Activated CD4-positive, alpha-beta T cell treated with anti-CD3 and anti-CD28 coated beads, Interleukin-2, amount 10 ng/mL, durations not matched to agents 7 days and 5 days (primary cell): ENCODE measurements at regions not wholly inside any gene's neighbourhood (a gene's known extent, or its start where the extent isn't known, plus 50 kb on each side); places are given as distances from the start of the nearest gene placed in this dataset.

ENCODE experiments used
- CTCF ChIA-PET: fragments of 350-600 bp; sonication (Branson Sonifier 250); formaldehyde crosslinking; loops from one replicate; lab custom pipeline; 2021; ENCODE audit warnings: antibody characterized with exemption; lab: Charles Lee
- POLR2A ChIA-PET: fragments of 350-600 bp; sonication (Branson Sonifier 250); formaldehyde crosslinking; loops from one replicate; lab custom pipeline; 2021; ENCODE audit warnings: antibody characterized with exemption; lab: Charles Lee
- DNase-seq: peaks from one replicate; pipeline ENCODE4 v3.0.0-alpha.2; 2020
- H3K27ac Mint-ChIP-seq: one replicate; pipeline ENCODE4 v1.8.0; 2021; ENCODE audit warnings: mild to moderate bottlenecking, moderate library complexity, mixed read lengths
- H3K27me3 Mint-ChIP-seq: one replicate; pipeline ENCODE4 v1.8.0; 2021; ENCODE audit warnings: mixed read lengths
- H3K36me3 Mint-ChIP-seq: one replicate; pipeline ENCODE4 v1.8.0; 2021; ENCODE audit warnings: low read depth, mixed read lengths
- H3K4me1 Mint-ChIP-seq: one replicate; pipeline ENCODE4 v1.8.0; 2021; ENCODE audit warnings: mixed read lengths
- H3K4me3 Mint-ChIP-seq: one replicate; pipeline ENCODE4 v1.8.0; 2021; ENCODE audit warnings: mild to moderate bottlenecking, moderate library complexity, mixed read lengths
- H3K9me3 Mint-ChIP-seq: one replicate; pipeline ENCODE4 v1.8.0; 2021; ENCODE audit warnings: mixed read lengths

DNA sequence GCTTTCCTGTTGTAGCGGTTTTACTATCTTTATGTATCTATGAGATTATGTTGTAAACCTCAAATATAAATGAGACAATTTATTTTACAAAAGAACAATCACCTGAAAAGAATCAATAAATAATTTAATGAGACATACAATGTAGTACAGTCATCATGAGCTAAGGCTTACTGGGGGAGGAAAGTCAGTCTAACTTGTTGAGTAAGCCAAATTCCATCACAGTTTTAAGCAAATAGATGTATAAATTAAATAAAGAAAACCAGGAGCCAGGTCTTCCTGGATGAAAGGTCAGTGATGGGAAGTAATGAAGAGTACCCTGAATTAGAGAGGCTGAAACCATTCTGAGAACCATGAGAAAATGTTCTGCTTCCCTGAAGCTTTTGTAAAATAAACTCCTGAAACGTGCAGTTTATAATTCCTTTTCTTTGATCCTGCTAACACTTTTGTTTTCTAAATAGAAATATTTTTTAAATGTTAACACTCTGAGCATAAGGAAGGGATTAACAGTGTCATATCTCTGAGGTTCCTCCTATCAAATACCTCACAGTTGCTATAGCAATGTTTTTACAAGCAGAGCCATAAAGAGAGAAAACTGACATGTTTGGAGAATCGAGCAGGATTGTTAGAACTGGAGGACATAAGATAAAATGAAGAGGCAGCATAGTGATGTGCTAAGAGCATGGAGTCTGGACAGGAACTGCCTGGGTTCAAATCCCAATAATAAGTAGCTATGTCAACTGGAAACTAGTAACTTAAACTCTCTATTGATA lies 444.9 kb upstream of the FOXG1 start:
- no peaks in the 10 kb centered on the region for H3K4me1 Mint-ChIP-seq
- no peaks in the 10 kb centered on the region for H3K36me3 Mint-ChIP-seq
- peaks cover 2% of the 10 kb centered on the region for H3K9me3 Mint-ChIP-seq
- H3K27me3 Mint-ChIP-seq: no peaks in the 10 kb centered on the region
- CTCF ChIA-PET: no interaction called here
- H3K4me3 Mint-ChIP-seq: no peak overlapping the region
- no peak overlapping the region for H3K27ac Mint-ChIP-seq
- DNase-seq: no peak
- POLR2A ChIA-PET: no interaction called here

DNA sequence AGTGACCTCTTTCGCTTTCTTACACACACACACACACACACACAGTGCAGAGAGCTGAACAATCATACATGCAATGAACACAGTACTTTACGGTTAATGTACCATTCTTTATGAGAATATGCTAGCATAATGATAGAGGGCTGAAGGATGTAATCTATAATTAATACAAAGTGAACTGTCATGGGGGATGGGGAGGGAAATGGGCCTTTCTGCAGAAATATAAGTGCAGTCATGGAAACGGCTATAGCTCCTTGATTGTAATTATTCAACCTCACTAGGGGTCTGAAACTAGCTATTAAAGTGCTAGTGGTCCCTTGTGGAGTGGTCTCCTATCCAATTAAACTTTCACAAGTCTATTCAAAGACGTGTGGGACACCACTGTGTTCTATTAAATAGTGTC lies 443.2 kb upstream of the FOXG1 start:
- no peak for DNase-seq
- Mint-ChIP-seq H3K4me1 (no peaks in the 10 kb centered on the region), H3K4me3 (no peak overlapping the region), H3K9me3 (peaks cover 6% of the 10 kb centered on the region), H3K36me3 (no peaks in the 10 kb centered on the region), H3K27ac (no peak overlapping the region), H3K27me3 (no peaks in the 10 kb centered on the region)
- POLR2A ChIA-PET: no interaction called here
- CTCF ChIA-PET: no interaction called here

DNA sequence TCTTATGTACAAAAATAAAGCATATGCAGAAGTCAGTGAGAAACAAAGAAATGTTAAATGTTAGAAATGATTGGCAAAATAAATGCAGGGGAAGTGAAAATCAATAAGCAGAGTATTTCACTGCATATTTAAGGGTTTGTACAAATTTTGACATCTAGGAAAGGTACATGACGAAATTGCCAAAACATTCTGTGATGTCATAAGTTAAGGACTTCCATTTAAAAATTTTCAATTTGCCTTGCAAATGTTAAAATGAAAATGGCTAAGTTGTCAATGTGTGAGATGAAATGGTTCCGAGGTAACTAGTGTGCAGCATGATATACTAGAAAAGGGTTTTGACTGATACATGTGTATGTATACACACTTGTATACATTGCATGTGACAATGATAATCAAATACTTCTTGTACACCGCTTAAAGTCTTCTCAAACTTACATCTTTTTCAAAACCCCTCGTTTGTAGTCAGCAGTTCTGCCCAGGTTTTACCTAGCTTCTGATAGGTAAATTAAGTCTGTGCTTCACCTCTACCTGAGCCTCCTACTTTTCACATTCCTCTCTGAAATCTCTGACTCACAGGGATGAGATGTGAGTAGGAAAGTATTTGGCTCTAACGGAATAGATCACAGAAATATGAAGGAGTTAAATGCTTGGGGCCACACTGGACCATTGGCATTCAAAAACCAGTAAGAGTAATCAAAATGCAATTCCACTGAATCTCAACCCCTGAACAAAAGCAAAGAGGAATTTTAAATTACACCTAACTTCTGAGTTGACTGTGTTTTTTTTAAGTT lies 442.4 kb upstream of the FOXG1 start:
- ChIA-PET POLR2A (no interaction called here), CTCF (no interaction called here)
- no peak for DNase-seq
- Mint-ChIP-seq H3K4me3 (no peak overlapping the region), H3K9me3 (peaks cover 6% of the 10 kb centered on the region), H3K36me3 (no peaks in the 10 kb centered on the region), H3K27me3 (no peaks in the 10 kb centered on the region), H3K27ac (no peak overlapping the region), H3K4me1 (no peaks in the 10 kb centered on the region)

DNA sequence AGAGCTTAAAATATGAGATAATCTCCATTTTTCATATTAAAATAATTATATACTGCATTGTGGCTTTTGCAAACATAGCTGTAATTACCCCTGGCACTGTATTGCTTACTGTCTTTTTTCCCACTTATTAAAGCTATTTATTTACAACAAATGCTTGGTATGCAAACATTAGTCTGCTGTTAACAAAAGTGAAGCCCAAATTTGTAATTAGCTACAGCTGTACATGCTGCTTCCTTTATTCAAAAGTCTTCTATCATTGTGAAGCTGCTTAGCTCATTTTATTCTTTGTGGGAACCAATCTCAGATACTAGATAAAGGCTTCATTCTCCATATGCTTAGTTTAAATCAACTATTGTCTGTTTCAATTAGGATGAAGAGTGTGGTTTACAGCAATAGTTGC lies 425.8 kb upstream of the FOXG1 start:
- Mint-ChIP-seq H3K9me3 (peaks cover 10% of the 10 kb centered on the region), H3K27ac (no peak overlapping the region), H3K36me3 (no peaks in the 10 kb centered on the region), H3K4me3 (no peak overlapping the region), H3K27me3 (no peaks in the 10 kb centered on the region), H3K4me1 (no peaks in the 10 kb centered on the region)
- DNase-seq: no peak
- CTCF ChIA-PET: no interaction called here
- POLR2A ChIA-PET: no interaction called here

DNA sequence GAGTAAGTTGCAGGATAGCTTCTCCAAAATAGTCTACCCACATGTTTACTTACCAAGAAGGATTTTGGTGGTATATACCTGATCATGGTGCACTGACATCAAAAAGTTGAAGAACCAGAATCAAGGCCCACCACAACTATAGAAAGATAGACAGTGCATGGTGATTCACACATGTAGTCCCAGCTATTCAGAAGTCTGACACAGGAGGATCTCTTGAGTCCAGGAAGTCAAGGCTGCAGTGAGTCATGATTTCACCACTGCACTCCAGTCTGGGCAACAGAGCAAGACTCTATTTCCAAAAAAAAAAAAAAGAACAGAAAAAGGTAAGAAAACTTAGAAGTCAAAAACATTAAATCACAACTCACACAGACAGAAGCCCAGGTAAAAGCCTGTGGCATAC lies 422.2 kb upstream of the FOXG1 start:
- H3K36me3 Mint-ChIP-seq: no peaks in the 10 kb centered on the region
- no peak for DNase-seq
- H3K27ac Mint-ChIP-seq: no peak overlapping the region
- POLR2A ChIA-PET: no interaction called here
- peaks cover 23% of the 10 kb centered on the region for H3K9me3 Mint-ChIP-seq
- H3K27me3 Mint-ChIP-seq: no peaks in the 10 kb centered on the region
- H3K4me1 Mint-ChIP-seq: no peaks in the 10 kb centered on the region
- no peak overlapping the region for H3K4me3 Mint-ChIP-seq
- CTCF ChIA-PET: no interaction called here

DNA sequence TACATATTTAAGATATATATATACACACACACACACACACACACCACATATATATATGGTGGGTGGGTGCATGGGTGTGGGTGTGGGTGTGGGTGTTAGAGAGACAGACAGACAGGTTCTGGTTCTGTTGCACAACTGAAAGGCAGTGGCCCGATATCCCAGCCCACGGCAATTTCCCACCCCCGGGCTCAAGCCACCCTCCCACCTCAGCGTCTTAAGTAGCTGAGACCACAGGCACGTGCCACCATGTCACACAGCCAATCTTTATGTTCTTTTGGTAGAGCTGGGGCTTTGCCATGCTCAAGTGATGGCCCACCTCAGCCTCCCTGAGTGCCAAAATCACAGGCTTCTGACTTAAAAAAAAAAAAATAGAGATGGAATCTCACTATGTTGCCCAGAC lies 417.8 kb upstream of the FOXG1 start:
- H3K27ac Mint-ChIP-seq: no peak overlapping the region
- no peak overlapping the region for H3K4me3 Mint-ChIP-seq
- DNase-seq: no peak
- ChIA-PET POLR2A (no interaction called here), CTCF (no interaction called here)
- no peaks in the 10 kb centered on the region for H3K4me1 Mint-ChIP-seq
- H3K9me3 Mint-ChIP-seq: peaks cover 35% of the 10 kb centered on the region
- no peaks in the 10 kb centered on the region for H3K27me3 Mint-ChIP-seq
- H3K36me3 Mint-ChIP-seq: no peaks in the 10 kb centered on the region

DNA sequence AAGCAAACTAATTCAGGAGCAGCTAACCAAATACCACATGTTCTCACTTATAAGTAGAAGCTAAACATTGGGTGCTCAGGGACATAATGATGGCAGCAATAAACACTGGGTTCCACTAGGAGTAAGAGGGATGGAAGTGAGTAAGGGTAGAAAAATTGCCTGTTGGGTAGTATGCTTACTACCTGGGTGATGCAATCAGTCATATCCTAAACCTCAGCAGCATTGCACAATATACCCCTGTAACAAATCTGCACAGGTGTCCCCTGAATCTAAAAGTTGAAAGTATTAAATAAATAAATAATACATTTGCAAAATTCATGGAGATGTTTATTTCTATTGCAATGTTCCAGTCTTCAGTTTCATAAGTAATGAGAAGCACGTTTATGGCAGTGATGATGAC lies 409.8 kb upstream of the FOXG1 start:
- no peak for DNase-seq
- ChIA-PET POLR2A (no interaction called here), CTCF (no interaction called here)
- no peaks in the 10 kb centered on the region for H3K4me1 Mint-ChIP-seq
- no peaks in the 10 kb centered on the region for H3K27me3 Mint-ChIP-seq
- H3K36me3 Mint-ChIP-seq: no peaks in the 10 kb centered on the region
- H3K4me3 Mint-ChIP-seq: no peak overlapping the region
- H3K27ac Mint-ChIP-seq: no peak overlapping the region
- peaks cover 19% of the 10 kb centered on the region for H3K9me3 Mint-ChIP-seq

DNA sequence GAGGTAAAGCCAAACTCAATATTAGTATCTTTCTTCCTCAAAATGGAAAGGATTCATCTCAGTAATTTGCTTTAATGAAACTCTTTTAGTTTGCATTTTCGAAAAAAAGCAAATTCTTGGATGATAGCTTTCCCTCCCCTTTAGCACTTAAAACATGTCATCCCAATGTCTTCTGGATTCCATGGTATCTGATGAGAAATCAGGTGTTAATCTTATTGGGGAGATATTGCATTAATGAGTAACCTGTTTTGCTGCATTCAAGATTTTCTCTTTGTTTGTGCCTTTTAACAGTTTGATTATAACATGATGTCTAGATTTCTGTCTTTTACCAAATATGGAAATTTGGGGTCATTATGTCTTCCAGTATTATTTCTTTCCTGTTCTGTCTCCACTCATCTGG lies 405.1 kb upstream of the FOXG1 start:
- H3K4me3 Mint-ChIP-seq: no peak overlapping the region
- no peak overlapping the region for H3K27ac Mint-ChIP-seq
- H3K27me3 Mint-ChIP-seq: no peaks in the 10 kb centered on the region
- no peaks in the 10 kb centered on the region for H3K36me3 Mint-ChIP-seq
- H3K9me3 Mint-ChIP-seq: peaks cover 20% of the 10 kb centered on the region
- CTCF ChIA-PET: no interaction called here
- no peaks in the 10 kb centered on the region for H3K4me1 Mint-ChIP-seq
- POLR2A ChIA-PET: no interaction called here
- no peak for DNase-seq

DNA sequence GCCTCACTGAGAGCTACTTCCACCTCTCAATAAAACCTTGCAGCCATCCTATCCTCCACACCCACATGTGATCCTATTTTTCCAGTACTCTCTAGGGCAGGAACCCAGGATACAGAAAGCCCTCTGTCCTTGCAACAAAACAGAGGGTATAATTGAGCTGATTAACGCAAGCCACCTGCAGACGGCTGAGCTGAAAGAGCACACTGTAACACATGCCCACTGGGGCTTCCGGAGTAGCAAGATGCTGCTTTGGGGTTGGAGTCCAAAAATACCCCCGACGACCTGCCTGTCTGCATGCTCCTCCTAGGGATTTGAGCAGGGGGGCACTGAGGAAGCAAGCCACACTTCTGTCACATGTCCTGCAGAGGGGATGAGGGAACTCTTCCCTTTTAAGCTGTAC lies 401.1 kb upstream of the FOXG1 start:
- ChIA-PET POLR2A (no interaction called here), CTCF (no interaction called here)
- no peaks in the 10 kb centered on the region for H3K4me1 Mint-ChIP-seq
- H3K27me3 Mint-ChIP-seq: no peaks in the 10 kb centered on the region
- no peaks in the 10 kb centered on the region for H3K36me3 Mint-ChIP-seq
- H3K4me3 Mint-ChIP-seq: no peak overlapping the region
- peaks cover 16% of the 10 kb centered on the region for H3K9me3 Mint-ChIP-seq
- H3K27ac Mint-ChIP-seq: no peak overlapping the region
- DNase-seq: no peak

DNA sequence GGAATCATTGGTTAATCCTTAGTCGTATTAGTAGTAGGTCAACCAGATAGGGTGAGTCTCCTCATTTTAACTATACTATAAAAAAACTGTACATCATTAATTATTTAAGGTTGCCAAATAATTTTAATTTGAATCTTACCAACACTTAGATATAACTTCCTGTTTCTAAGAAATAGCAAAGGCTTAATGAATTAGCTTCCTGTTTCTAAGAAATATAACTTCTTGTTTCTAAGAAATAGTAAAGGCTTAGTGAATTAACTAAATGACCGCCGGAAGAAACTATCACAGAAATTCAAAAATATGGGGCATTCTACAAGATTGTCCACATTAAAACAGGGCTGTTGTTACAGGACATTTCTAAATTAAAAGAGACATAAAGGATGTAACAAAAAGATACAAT lies 392.9 kb upstream of the FOXG1 start:
- ChIA-PET CTCF (no interaction called here), POLR2A (no interaction called here)
- Mint-ChIP-seq H3K27me3 (no peaks in the 10 kb centered on the region), H3K4me3 (no peak overlapping the region), H3K9me3 (peaks cover 8% of the 10 kb centered on the region), H3K36me3 (no peaks in the 10 kb centered on the region), H3K27ac (no peak overlapping the region), H3K4me1 (no peaks in the 10 kb centered on the region)
- DNase-seq: no peak

DNA sequence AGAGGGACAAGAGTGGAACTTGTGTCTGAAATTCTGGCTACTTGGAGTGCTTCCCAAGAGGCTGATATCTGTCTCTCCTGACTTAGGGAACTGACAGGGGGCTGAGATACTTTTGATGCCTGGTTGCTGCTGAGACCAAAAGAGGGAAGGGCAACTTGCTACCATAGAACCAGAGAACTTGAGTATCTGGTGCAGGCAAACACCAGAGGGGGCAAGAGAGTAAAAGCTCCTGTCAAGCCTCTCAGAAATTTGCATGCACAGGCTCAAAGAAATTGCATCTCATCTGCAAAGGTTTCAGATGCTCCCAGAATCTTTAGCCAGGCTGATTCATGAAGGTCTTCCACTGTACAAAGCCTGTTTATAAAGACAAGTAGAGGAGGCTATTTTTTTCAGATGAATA lies 391.3 kb upstream of the FOXG1 start:
- POLR2A ChIA-PET: no interaction called here
- CTCF ChIA-PET: no interaction called here
- H3K4me3 Mint-ChIP-seq: no peak overlapping the region
- H3K36me3 Mint-ChIP-seq: no peaks in the 10 kb centered on the region
- DNase-seq: no peak
- peaks cover 10% of the 10 kb centered on the region for H3K9me3 Mint-ChIP-seq
- no peaks in the 10 kb centered on the region for H3K27me3 Mint-ChIP-seq
- H3K4me1 Mint-ChIP-seq: no peaks in the 10 kb centered on the region
- no peak overlapping the region for H3K27ac Mint-ChIP-seq

DNA sequence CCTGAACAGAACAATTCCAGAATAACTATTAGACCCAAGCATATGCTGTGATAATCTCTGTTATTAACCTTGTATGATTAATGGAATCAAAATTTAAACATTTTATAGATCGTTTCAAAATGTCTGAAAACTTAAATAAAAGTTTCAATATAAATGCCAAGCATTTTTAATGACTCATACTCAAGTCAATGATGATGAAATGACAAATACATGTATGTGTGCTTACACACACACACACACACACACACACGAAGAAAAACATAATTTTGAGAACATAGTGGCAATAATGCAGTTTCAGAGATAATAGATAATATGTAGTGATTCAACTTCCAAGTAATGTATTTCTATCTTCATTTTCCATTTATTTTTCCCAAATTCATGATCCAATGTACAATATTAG lies 384.9 kb upstream of the FOXG1 start:
- ChIA-PET CTCF (no interaction called here), POLR2A (no interaction called here)
- Mint-ChIP-seq H3K27me3 (no peaks in the 10 kb centered on the region), H3K4me1 (no peaks in the 10 kb centered on the region), H3K9me3 (peaks cover 5% of the 10 kb centered on the region), H3K4me3 (no peak overlapping the region), H3K27ac (no peak overlapping the region), H3K36me3 (no peaks in the 10 kb centered on the region)
- DNase-seq: no peak

DNA sequence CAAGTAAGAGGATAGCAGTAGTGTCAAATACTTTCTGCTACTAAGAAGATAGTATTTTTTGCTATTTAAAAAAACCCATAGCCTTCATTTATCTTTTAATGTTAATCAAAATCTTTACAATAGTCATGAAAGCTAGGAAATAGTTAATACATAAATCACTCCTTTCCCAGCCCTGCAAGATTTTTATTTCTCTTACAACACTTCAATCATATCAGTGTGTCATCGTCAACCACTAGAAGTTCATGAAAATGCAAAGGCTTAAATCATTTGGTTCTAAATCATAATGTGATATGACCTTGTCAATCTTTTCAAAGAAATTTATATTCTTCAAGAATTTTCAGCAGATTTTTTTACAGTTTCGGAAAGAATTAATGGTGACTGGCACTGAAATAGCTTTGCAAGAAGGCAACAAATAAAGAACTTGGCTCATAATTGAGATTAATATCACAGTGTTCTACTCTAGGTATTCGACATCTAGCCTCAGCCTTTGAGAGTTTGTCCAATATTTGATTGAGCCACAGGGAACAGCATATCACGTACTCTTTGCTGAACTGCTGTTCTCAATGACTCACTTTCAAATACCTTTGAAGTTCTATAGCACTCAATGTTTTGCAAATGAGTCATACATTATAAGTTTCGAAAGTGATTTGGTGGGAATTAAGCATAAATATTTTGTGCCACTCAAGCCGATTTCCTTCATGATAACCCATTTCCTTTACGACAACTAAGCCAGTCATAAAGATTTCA lies 384.0 kb upstream of the FOXG1 start:
- ChIA-PET CTCF (no interaction called here), POLR2A (no interaction called here)
- H3K27ac Mint-ChIP-seq: no peak overlapping the region
- no peaks in the 10 kb centered on the region for H3K27me3 Mint-ChIP-seq
- no peak for DNase-seq
- no peaks in the 10 kb centered on the region for H3K36me3 Mint-ChIP-seq
- no peak overlapping the region for H3K4me3 Mint-ChIP-seq
- H3K9me3 Mint-ChIP-seq: peaks cover 7% of the 10 kb centered on the region
- H3K4me1 Mint-ChIP-seq: no peaks in the 10 kb centered on the region
